Nephron progenitor cell (in vitro differentiated cells): ENCODE measurements at regions not wholly inside any gene's neighbourhood (a gene's known extent, or its start where the extent isn't known, plus 50 kb on each side); places are given as distances from the start of the nearest gene placed in this dataset.

Experiments
- DNase-seq: peaks from one replicate; pipeline ENCODE4 v3.0.0; 2021
- H3K27ac Mint-ChIP-seq: 2 replicates; pipeline ENCODE4 v1.8.0; 2021; ENCODE audit warnings: mild to moderate bottlenecking, moderate library complexity, mixed read lengths
- H3K27me3 Mint-ChIP-seq: 2 replicates; pipeline ENCODE4 v1.8.0; 2021; ENCODE audit warnings: mild to moderate bottlenecking, low read depth, mixed read lengths; ENCODE audit not compliant: poor library complexity
- H3K36me3 Mint-ChIP-seq: 2 replicates; pipeline ENCODE4 v1.8.0; 2021; ENCODE audit warnings: low read depth, mixed read lengths
- H3K4me1 Mint-ChIP-seq: 2 replicates; pipeline ENCODE4 v1.8.0; 2021; ENCODE audit warnings: mixed read lengths
- H3K4me3 Mint-ChIP-seq: 2 replicates; pipeline ENCODE4 v1.8.0; 2021; ENCODE audit warnings: mild to moderate bottlenecking, moderate library complexity, mixed read lengths
- H3K9me3 Mint-ChIP-seq: 2 replicates; pipeline ENCODE4 v1.8.0; 2021; ENCODE audit warnings: mild to moderate bottlenecking, moderate library complexity, mixed read lengths
- CTCF ChIP-seq: fragments of 200-600 bp; sonication (generic); IDR thresholded peaks from 2 replicates; pipeline ENCODE4 v1.5.0; 2021; ENCODE audit warnings: antibody characterized with exemption

- Mint-ChIP-seq H3K27me3 (no peaks in the 10 kb centered on the region), H3K27ac (no peak overlapping the region), H3K36me3 (no peaks in the 10 kb centered on the region), H3K9me3 (peaks cover 9% of the 10 kb centered on the region), H3K4me3 (no peak overlapping the region), H3K4me1 (peaks cover 7% of the 10 kb centered on the region)
- DNase-seq = no peak
- no peak for TF ChIP-seq CTCF
These were observed 429.5 kb downstream of the ZIC1 start for GRCh38 chr3:147838652-147839051.

GRCh38 chr3:147843331-147843730 is 434.2 kb downstream of the ZIC1 start:
- no peak overlapping the region for H3K4me3 Mint-ChIP-seq
- no peaks in the 10 kb centered on the region for H3K36me3 Mint-ChIP-seq
- no peaks in the 10 kb centered on the region for H3K27me3 Mint-ChIP-seq
- no peak for TF ChIP-seq CTCF
- DNase-seq = no peak
- H3K9me3 Mint-ChIP-seq = peaks cover 9% of the 10 kb centered on the region
- H3K27ac Mint-ChIP-seq = no peak overlapping the region
- H3K4me1 Mint-ChIP-seq = peaks cover 7% of the 10 kb centered on the region

GRCh38 chr3:147846293-147846692 is 437.1 kb downstream of the ZIC1 start:
- Mint-ChIP-seq H3K4me1 (no peaks in the 10 kb centered on the region), H3K27ac (no peak overlapping the region), H3K36me3 (no peaks in the 10 kb centered on the region), H3K4me3 (no peak overlapping the region), H3K27me3 (no peaks in the 10 kb centered on the region), H3K9me3 (no peaks in the 10 kb centered on the region)
- DNase-seq = no peak
- TF ChIP-seq CTCF = no peak

- no peak for TF ChIP-seq CTCF
- Mint-ChIP-seq H3K4me3 (no peak overlapping the region), H3K36me3 (no peaks in the 10 kb centered on the region), H3K4me1 (no peaks in the 10 kb centered on the region), H3K27me3 (no peaks in the 10 kb centered on the region), H3K9me3 (no peaks in the 10 kb centered on the region), H3K27ac (no peak overlapping the region)
- DNase-seq = no peak
These were observed 437.8 kb downstream of the ZIC1 start for GRCh38 chr3:147846854-147847478.

- Mint-ChIP-seq H3K4me1 (no peaks in the 10 kb centered on the region), H3K27me3 (no peaks in the 10 kb centered on the region)
These were observed 441.9 kb downstream of the ZIC1 start for GRCh38 chr3:147851062-147851461.

More at GRCh38 chr3:147851062-147851461, 441.9 kb downstream of the ZIC1 start:
- no peak for DNase-seq
- H3K27ac Mint-ChIP-seq = no peak overlapping the region
- H3K36me3 Mint-ChIP-seq = no peaks in the 10 kb centered on the region
- TF ChIP-seq CTCF = no peak
- H3K4me3 Mint-ChIP-seq = no peak overlapping the region
- no peaks in the 10 kb centered on the region for H3K9me3 Mint-ChIP-seq
